ENCODE measurements at regions not wholly inside any gene's neighbourhood (a gene's known extent, or its start where the extent isn't known, plus 50 kb on each side); places are given as distances from the start of the nearest gene placed in this dataset.
"Not testable (repeated sequence)": the region's sequence is repeated elsewhere in the genome, so short reads cannot be mapped to it uniquely, and the experiment has no call there.

- DNase-seq: no peak
Measured at GRCh38 chr9:32010322-32010721, 374.1 kb upstream of the ACO1 start.

DNA sequence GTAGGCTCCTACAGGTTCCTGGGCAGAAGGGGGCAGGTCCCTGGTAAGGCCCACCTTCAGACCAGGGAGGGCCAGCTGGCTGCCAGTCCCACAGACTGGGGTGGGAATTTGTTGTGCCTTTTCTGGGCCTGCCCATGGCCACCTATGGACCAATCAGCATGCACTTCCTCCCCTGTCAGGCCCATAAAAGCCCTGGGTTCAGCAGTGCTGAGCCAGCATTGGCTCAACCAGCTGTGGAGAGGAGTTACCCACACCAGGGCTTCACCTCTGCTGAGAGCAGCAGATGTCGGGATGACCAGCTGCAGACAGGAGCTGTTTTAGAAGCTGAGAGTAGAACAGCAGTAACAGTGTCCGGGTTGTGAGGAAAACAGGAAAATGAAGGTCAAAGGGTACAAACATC, 373.4 kb upstream of the ACO1 start:
- DNase-seq: no peak

DNA sequence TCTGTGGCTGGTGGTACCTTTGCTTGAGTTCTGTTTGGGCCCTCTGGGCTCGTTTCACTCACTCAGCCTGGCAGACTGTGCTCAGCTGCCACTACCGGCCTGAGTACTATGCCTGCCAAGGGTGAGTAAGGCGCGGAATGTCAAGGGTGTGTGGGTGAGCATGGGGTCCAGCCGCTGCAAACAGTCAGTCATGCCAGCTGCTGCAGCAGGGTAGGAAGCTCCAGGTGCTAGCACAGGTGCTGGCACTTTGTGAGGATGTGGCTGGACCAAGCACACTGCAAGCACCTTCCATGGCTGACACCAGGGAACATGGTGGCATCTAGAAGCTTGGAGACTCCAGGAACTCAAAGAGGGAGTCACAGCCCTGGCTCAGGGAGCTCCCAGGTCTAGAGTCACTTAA, 368.6 kb upstream of the ACO1 start:
- no peak for DNase-seq

DNA sequence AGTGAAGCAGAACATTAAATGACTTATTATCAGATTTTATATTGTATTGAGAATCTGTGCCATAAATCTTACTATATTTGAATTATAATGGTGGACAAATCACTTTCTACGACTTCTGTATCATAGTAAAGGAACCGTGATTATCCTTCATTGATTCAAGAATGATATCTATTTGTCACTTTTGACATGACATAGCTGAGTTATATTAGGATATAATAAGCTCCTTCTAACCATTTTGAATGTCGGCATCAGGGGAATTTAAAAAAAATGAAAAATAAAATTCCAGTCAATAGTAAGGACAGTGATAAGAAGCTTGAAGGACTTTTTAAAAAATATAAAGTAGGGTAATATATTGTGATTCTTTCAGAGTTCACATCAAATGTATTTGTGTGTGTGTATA, 338.9 kb upstream of the ACO1 start:
- DNase-seq: no peak

GRCh38 chr9:32067261-32067660, 317.2 kb upstream of the ACO1 start:
- DNase-seq: no peak

GRCh38 chr9:32069169-32069813, 315.2 kb upstream of the ACO1 start:
- no peak for DNase-seq

DNA sequence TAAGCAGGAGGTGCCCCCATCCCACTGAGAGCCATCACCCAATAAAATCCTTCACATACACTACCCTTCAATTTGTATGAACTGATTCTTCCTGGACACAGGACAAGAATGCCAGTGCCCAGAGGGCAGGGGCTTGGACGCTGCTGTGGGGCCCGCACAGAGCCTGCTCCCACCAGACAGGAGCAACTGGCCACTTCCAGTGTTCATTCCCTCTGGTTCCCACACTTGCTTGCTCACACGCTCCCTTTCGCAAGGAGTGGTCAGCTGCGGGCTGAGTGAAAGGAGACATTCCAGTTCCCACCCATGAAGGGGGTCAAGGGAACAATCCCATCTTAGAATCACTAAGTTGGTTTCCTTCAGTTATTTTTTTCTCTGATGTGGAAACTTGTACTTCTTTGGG, 314.5 kb upstream of the ACO1 start:
- DNase-seq: no peak

GRCh38 chr9:32072570-32072969, 311.9 kb upstream of the ACO1 start:
- DNase-seq: no peak

- no peak for DNase-seq
Measured at GRCh38 chr9:32092031-32092430, 292.4 kb upstream of the ACO1 start.

GRCh38 chr9:32117291-32117690, 267.2 kb upstream of the ACO1 start:
- no peak for DNase-seq

DNA sequence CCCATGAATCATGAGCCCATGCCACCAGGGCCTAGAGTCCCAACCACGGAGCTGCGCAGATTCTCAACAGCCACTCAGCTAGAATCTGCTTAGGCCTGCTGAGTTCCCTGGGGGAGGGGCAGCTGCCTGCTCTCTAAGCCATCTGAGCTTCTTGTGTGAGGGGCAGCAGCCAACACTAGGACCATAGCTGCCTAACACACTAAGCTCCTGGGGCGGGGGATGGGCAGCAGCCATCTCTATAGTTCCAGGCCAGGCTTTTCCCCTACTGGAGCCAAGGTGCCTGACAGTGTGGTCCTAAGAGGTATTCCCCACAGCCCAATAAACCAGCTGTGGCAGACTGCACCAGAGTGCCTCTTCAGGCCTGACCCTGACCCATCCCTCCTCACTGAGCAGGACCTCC, 255.9 kb upstream of the ACO1 start:
- no peak for DNase-seq

DNA sequence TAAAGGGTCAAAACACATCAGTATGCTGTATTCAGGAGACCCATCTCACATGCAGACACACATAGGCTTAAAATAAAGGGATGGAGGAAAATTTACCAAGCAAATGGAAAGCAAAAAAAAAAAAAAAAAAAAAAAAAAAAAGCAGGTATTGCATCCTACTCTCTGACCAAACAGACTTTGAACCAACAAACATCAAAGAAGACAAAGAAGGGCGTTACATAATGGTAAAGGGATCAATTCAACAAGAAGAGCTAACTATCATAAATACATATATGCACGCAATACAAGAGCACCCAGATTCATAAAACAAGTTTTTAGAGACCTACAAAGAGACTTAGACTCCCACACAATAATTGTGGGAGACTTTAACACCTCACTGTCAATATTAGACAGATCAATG, 253.7 kb upstream of the ACO1 start:
- not testable (repeated sequence) for DNase-seq

DNA sequence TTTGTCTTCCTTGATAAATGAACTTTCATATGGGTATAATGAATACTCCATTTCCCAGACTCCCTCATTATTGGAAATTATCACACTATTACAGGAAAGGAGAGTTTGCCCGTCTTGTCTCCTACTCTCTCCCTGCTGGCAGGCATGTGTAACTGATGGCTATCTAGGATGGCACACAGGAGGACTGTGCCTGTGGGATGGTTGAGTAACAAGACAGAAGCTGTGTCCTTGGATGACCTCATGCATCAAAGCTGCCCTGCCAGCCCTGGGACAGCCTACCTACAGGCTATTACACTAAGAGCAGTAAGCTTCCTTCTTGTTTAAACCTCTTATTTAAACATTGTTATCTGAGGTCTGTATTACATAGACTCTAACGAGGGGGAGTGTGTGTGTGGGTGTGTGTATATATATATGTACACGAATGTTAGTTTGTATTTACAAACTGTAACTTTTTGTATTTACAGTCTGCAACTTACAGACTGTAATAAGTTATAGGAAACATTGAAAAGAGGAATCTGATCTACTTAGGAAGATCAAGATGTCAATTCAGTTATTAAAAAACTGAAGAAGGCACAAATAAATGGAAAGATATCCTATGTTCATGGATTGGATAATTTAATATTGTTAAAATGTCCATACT, 247.6 kb upstream of the ACO1 start:
- DNase-seq: no peak

DNA sequence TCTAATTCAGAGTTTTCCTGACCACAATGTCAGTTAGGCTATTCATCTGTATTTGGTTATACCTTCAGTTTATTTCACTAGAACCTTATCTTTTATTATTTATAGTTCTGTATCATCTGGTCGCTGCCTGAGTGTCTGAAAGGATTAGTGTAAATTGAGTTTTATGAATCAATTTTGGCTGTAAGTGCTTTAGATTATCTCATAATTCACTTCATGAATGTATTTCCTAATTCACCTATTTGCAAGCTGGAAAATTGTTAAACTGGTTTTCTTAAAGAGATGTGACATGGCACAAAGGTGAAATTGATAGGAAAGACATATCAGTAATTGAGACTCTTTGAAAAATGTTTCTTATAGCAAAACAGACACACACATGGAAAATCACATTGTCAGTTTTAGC, 242.4 kb upstream of the ACO1 start:
- DNase-seq: no peak

DNA sequence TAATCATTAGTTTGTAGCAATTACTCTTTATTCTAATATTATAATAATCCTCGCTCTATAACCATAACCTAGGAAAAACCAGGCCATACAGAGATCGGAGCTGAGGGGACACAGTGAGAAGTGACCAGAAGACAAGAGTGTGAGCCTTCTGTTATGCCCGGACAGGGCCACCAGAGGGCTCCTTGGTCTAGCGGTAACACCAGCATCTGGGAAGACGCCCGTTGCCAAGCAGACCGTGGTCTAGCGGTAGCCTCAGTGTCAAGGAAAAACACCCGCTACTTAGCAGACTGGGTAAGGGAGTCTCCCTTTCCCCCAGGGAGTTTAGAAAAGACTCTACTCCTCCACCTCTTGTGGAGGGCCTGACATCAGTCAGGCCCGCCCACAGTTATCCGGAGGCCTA, 235.9 kb upstream of the ACO1 start:
- not testable (repeated sequence) for DNase-seq

DNA sequence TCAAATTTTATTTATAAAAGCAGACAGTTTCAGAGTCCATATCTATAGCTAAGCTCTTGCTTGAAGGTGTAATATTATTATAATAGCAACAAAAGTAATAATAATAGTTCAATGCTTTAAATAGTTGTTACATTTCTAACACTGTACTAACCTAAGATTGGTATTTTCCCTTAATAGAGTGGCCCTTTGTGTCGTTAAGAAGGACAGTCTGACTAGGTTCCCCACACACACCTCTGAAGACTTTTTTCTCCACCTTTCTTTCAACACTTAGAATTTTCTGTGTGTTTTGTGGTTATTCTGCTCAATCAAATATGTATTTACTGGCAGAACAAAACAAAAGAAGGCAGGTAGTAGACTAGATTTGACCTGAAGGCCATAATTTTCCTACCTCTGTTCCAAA, 223.2 kb upstream of the ACO1 start:
- DNase-seq: no peak

GRCh38 chr9:32161720-32162119, 222.7 kb upstream of the ACO1 start:
- DNase-seq: no peak

GRCh38 chr9:32166316-32166715, 218.1 kb upstream of the ACO1 start:
- DNase-seq: not testable (repeated sequence)

GRCh38 chr9:32171339-32171738, 213.1 kb upstream of the ACO1 start:
- DNase-seq: no peak

- DNase-seq: no peak
Measured at GRCh38 chr9:32172256-32172655, 212.2 kb upstream of the ACO1 start.

DNA sequence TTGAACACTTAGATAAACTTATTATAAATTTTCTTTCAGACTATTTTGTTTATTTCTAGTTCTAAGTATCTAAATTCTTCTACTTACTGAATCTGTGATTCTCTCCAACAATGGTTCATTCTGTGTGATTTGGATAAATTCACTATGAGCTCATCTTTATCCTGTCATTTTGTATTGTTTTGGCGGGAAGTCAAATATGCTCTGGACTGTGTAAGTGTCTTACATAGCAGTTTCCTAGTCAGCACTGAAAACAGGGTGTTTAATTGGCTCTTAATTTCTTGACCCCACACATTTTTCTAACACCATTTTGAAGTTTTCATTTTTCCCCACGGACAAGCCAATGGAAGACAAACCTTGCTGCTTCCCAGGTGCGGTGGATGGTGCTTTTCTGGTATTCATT, 207.0 kb upstream of the ACO1 start:
- DNase-seq: no peak

- no peak for DNase-seq
Measured at GRCh38 chr9:32180597-32180996, 203.8 kb upstream of the ACO1 start.

GRCh38 chr9:32200241-32200640, 184.2 kb upstream of the ACO1 start:
- no peak for DNase-seq

DNA sequence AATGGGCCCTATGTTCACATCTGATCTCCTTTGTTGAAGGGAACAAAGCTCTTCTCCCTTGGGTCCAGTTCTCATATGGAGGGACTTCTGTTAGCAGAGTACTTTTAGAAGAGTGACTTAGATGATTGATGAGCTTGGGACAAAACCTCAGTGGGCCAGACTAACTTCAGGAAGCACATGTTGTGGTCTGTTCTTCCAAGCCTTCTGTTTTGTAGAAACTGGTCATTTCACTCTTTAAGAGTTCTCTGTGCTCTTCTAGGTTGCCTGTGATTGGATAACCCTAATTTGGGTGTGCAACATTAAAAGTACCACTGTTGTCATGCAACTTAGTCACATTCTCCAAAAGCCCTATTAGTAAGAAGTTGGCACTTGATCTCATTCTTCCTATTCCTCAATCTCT, 183.5 kb upstream of the ACO1 start:
- no peak for DNase-seq

DNA sequence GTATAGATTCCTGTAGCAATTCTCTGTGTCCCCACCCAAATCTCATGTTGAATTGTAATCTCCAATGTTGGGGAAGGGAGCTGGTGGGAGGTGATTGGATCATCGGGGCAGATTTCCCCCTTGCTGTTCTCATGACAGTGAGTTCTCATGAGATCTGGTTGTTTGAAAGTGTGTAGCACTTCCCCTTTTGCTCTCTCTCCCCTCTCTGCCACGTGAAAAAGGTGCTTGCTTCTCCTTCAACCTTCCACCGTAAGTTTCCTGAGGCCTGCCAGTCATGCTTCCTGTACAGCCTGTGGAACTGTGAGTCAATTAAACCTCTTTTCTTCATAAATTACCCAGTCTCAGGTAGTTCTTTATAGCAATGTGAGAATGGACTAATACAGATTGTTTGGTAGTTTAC, 175.3 kb upstream of the ACO1 start:
- not testable (repeated sequence) for DNase-seq

All from right forelimb (tissue), 1 donor.